ENCODE measurements at regions not wholly inside any gene's neighbourhood (a gene's known extent, or its start where the extent isn't known, plus 50 kb on each side); places are given as distances from the start of the nearest gene placed in this dataset.

DNA sequence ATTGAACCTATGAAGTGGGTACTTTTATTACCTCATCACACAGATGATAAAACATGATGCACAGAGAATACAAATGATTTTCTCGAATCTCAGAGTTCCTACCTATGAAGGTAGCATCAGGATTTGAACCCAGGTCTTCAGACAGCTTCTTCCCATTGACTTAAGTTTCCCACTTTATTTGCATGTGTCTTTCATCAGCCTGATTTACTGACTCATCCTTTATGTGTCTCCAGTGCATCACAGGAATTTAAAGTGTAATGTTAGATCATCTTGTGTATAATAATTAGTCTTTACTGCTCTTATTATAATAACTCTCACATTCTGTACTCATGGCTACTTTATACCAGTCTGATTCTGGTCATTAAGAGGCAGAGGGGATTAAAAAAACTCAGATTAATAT is 449.4 kb upstream of the SUCLG2 start:
- WGBS, result 27% methylated on average over 1 of the region's 1 CpG
- Histone ChIP-seq H3K27me3 (ENCODE audit: control insufficient read depth in 1 of 2, insufficient read depth in 1 of 2, low read length in 2 of 2) (no peaks in the 10 kb centered on the region), H3K79me1 (replicated peaks; ENCODE audit: low read length, poor library complexity, severe bottlenecking) (no peaks in the 10 kb centered on the region), H2BK15ac (ENCODE audit: low read depth, poor library complexity, severe bottlenecking) (no peak overlapping the region), H3K18ac (ENCODE audit: low read depth in 1 of 2, low read length in 2 of 2) (no peak overlapping the region), H3K23ac (ENCODE audit: low read length in 2 of 2) (no peak overlapping the region), H3K4me1 (ENCODE audit: control insufficient read depth, insufficient read depth, low read depth, low read length) (no peaks in the 10 kb centered on the region), H3K36me3 (ENCODE audit: control insufficient read depth in 1 of 2, insufficient read depth in 2 of 2, low read depth in 1 of 2, low read length in 2 of 2) (no peaks in the 10 kb centered on the region), H3K4ac (ENCODE audit: low read depth in 1 of 2, low read length in 2 of 2) (no peak overlapping the region), H4K91ac (ENCODE audit: low read length) (no peak overlapping the region), H2BK12ac (ENCODE audit: low read length in 2 of 2) (no peak overlapping the region), H3K9me3 (ENCODE audit: control insufficient read depth, low read length) (no peaks in the 10 kb centered on the region), H3K4me3 (ENCODE audit: insufficient read depth in 1 of 2, low read depth in 1 of 2, low read length in 2 of 2) (no peak overlapping the region), H3K14ac (ENCODE audit: low read length in 2 of 2) (no peak overlapping the region), H3K27ac (ENCODE audit: low read length, poor library complexity, severe bottlenecking) (no peak overlapping the region), H2AFZ (ENCODE audit: low read depth, low read length) (no peak overlapping the region), H4K8ac (ENCODE audit: low read length) (no peak overlapping the region), H2BK5ac (ENCODE audit: low read depth, low read length, poor library complexity, severe bottlenecking) (no peak overlapping the region), H2BK120ac (ENCODE audit: low read depth, low read length) (no peak overlapping the region), H3K9ac (ENCODE audit: low read length) (no peak overlapping the region), H2AK5ac (ENCODE audit: low read length, severe bottlenecking) (no peak overlapping the region), H3K4me2 (ENCODE audit: low read length, poor library complexity, severe bottlenecking) (no peak overlapping the region)
- DNase-seq, result no peak

DNA sequence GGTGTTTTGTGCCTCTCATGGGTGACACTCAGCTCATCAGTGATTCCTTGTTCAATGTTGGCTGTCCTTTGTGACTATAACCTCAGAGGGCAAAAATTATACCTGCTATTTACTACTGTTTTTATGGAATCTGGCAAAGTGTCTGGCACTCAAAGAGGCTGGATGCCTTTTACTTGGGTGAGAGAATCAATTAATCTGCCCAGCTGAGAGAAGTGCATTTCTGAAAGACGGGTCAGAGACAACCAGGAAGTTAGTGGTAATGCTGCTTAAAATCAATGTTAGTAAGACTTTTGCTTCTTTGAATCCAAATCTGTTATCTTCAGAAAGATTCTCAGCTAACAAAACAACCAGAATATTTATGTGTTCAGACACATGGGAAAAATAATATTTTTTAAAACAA is 436.2 kb upstream of the SUCLG2 start:
- H2AK5ac ChIP-seq (ENCODE audit: low read length, severe bottlenecking), result peak overlapping the region; percentile 61
- no peak overlapping the region for H3K4me2 ChIP-seq (ENCODE audit: low read length, poor library complexity, severe bottlenecking)
- H4K91ac ChIP-seq (ENCODE audit: low read length), result no peak overlapping the region
- no peak overlapping the region for H3K4ac ChIP-seq (ENCODE audit: low read depth in 1 of 2, low read length in 2 of 2)
- no CpG with 5 or more reads among the region's 1 CpG for WGBS
- peak overlapping the region; percentile 92 for H3K27ac ChIP-seq (ENCODE audit: low read length, poor library complexity, severe bottlenecking)
- H3K27me3 ChIP-seq (ENCODE audit: control insufficient read depth in 1 of 2, insufficient read depth in 1 of 2, low read length in 2 of 2), result no peaks in the 10 kb centered on the region
- no peak overlapping the region for H3K14ac ChIP-seq (ENCODE audit: low read length in 2 of 2)
- H3K9ac ChIP-seq (ENCODE audit: low read length), result no peak overlapping the region
- peak overlapping the region; percentile 89 for H2BK5ac ChIP-seq (ENCODE audit: low read depth, low read length, poor library complexity, severe bottlenecking)
- no peak for DNase-seq
- no peaks in the 10 kb centered on the region for H3K79me1 ChIP-seq (replicated peaks; ENCODE audit: low read length, poor library complexity, severe bottlenecking)
- no peak overlapping the region for H2BK120ac ChIP-seq (ENCODE audit: low read depth, low read length)
- no peak overlapping the region for H2BK12ac ChIP-seq (ENCODE audit: low read length in 2 of 2)
- H3K4me3 ChIP-seq (ENCODE audit: insufficient read depth in 1 of 2, low read depth in 1 of 2, low read length in 2 of 2), result no peak overlapping the region
- H4K8ac ChIP-seq (ENCODE audit: low read length), result no peak overlapping the region
- peaks cover 4% of the 10 kb centered on the region for H3K4me1 ChIP-seq (ENCODE audit: control insufficient read depth, insufficient read depth, low read depth, low read length)
- H3K9me3 ChIP-seq (ENCODE audit: control insufficient read depth, low read length), result no peaks in the 10 kb centered on the region
- no peak overlapping the region for H3K23ac ChIP-seq (ENCODE audit: low read length in 2 of 2)
- H3K36me3 ChIP-seq (ENCODE audit: control insufficient read depth in 1 of 2, insufficient read depth in 2 of 2, low read depth in 1 of 2, low read length in 2 of 2), result no peaks in the 10 kb centered on the region
- H2BK15ac ChIP-seq (ENCODE audit: low read depth, poor library complexity, severe bottlenecking), result no peak overlapping the region
- no peak overlapping the region for H2AFZ ChIP-seq (ENCODE audit: low read depth, low read length)
- no peak overlapping the region for H3K18ac ChIP-seq (ENCODE audit: low read depth in 1 of 2, low read length in 2 of 2)

DNA sequence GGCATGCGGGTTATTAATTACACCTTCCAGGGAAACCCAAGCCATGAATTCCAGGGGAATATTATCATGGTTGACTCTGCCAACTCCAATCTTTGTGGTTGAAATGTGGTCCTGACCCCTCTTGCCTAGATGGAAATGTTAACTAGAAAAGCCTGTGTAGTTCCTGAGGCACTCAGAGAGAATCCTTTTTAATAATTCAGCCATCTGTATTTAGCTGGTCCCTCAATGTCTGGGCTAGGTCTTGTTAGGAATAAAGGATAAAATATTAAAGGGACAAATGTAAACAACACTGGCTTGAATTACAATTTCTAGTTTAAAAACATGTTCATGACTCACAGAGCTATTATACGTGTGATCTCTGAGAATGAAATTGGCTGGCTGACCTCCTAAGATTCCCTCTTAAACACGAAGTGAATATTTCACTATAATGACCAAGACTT is 435.2 kb upstream of the SUCLG2 start:
- Histone ChIP-seq H4K8ac (ENCODE audit: low read length) (no peak overlapping the region), H3K4me2 (ENCODE audit: low read length, poor library complexity, severe bottlenecking) (no peak overlapping the region), H3K9ac (ENCODE audit: low read length) (no peak overlapping the region), H3K4me3 (ENCODE audit: insufficient read depth in 1 of 2, low read depth in 1 of 2, low read length in 2 of 2) (no peak overlapping the region), H3K14ac (ENCODE audit: low read length in 2 of 2) (no peak overlapping the region), H3K79me1 (replicated peaks; ENCODE audit: low read length, poor library complexity, severe bottlenecking) (no peaks in the 10 kb centered on the region), H3K4ac (ENCODE audit: low read depth in 1 of 2, low read length in 2 of 2) (no peak overlapping the region), H2AK5ac (ENCODE audit: low read length, severe bottlenecking) (no peak overlapping the region), H3K4me1 (ENCODE audit: control insufficient read depth, insufficient read depth, low read depth, low read length) (peaks cover 4% of the 10 kb centered on the region), H2BK12ac (ENCODE audit: low read length in 2 of 2) (no peak overlapping the region), H4K91ac (ENCODE audit: low read length) (no peak overlapping the region), H3K36me3 (ENCODE audit: control insufficient read depth in 1 of 2, insufficient read depth in 2 of 2, low read depth in 1 of 2, low read length in 2 of 2) (no peaks in the 10 kb centered on the region), H3K9me3 (ENCODE audit: control insufficient read depth, low read length) (no peaks in the 10 kb centered on the region), H2BK120ac (ENCODE audit: low read depth, low read length) (no peak overlapping the region), H2BK5ac (ENCODE audit: low read depth, low read length, poor library complexity, severe bottlenecking) (no peak overlapping the region), H3K27me3 (ENCODE audit: control insufficient read depth in 1 of 2, insufficient read depth in 1 of 2, low read length in 2 of 2) (no peaks in the 10 kb centered on the region), H2AFZ (ENCODE audit: low read depth, low read length) (no peak overlapping the region), H3K18ac (ENCODE audit: low read depth in 1 of 2, low read length in 2 of 2) (no peak overlapping the region), H2BK15ac (ENCODE audit: low read depth, poor library complexity, severe bottlenecking) (no peak overlapping the region), H3K23ac (ENCODE audit: low read length in 2 of 2) (no peak overlapping the region), H3K27ac (ENCODE audit: low read length, poor library complexity, severe bottlenecking) (peak overlapping the region; percentile 92)
- DNase-seq, result no peak
- WGBS, result 50% methylated on average over 2 of the region's 3 CpGs

DNA sequence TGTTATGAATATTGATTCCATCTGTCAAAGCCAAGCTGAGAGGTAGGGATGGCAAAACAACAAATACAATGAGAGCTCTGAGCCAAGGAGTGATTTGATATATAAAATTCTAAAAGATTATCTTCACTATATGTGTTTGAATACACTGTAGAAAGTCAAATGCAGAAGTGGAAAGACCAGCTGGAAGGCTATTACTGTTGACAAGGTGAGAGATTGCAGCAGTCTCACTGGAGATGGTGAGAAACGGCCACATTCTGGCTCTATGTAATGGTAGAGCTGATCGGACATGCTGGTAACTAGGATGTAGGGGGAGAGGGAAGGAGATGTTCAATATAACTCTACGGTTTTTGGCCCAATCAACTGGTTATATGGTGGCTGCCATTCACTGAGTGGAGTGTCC is 434.2 kb upstream of the SUCLG2 start:
- Histone ChIP-seq H4K8ac (ENCODE audit: low read length) (no peak overlapping the region), H3K4me2 (ENCODE audit: low read length, poor library complexity, severe bottlenecking) (no peak overlapping the region), H3K79me1 (replicated peaks; ENCODE audit: low read length, poor library complexity, severe bottlenecking) (no peaks in the 10 kb centered on the region), H3K4ac (ENCODE audit: low read depth in 1 of 2, low read length in 2 of 2) (no peak overlapping the region), H2AFZ (ENCODE audit: low read depth, low read length) (no peak overlapping the region), H3K27me3 (ENCODE audit: control insufficient read depth in 1 of 2, insufficient read depth in 1 of 2, low read length in 2 of 2) (no peaks in the 10 kb centered on the region), H2BK120ac (ENCODE audit: low read depth, low read length) (no peak overlapping the region), H3K9me3 (ENCODE audit: control insufficient read depth, low read length) (no peaks in the 10 kb centered on the region), H2BK5ac (ENCODE audit: low read depth, low read length, poor library complexity, severe bottlenecking) (peak overlapping the region; percentile 60), H2BK12ac (ENCODE audit: low read length in 2 of 2) (no peak overlapping the region), H3K9ac (ENCODE audit: low read length) (no peak overlapping the region), H3K4me3 (ENCODE audit: insufficient read depth in 1 of 2, low read depth in 1 of 2, low read length in 2 of 2) (no peak overlapping the region), H2AK5ac (ENCODE audit: low read length, severe bottlenecking) (peak overlapping the region; percentile 51), H3K36me3 (ENCODE audit: control insufficient read depth in 1 of 2, insufficient read depth in 2 of 2, low read depth in 1 of 2, low read length in 2 of 2) (no peaks in the 10 kb centered on the region), H4K91ac (ENCODE audit: low read length) (no peak overlapping the region), H3K4me1 (ENCODE audit: control insufficient read depth, insufficient read depth, low read depth, low read length) (peaks cover 4% of the 10 kb centered on the region), H3K23ac (ENCODE audit: low read length in 2 of 2) (no peak overlapping the region), H3K14ac (ENCODE audit: low read length in 2 of 2) (no peak overlapping the region), H3K27ac (ENCODE audit: low read length, poor library complexity, severe bottlenecking) (peak overlapping the region; percentile 90), H2BK15ac (ENCODE audit: low read depth, poor library complexity, severe bottlenecking) (no peak overlapping the region), H3K18ac (ENCODE audit: low read depth in 1 of 2, low read length in 2 of 2) (no peak overlapping the region)
- 42% methylated on average over 3 of the region's 3 CpGs for WGBS
- no peak for DNase-seq
